Neural cell (in vitro differentiated cells): ENCODE measurements at regions not wholly inside any gene's neighbourhood (a gene's known extent, or its start where the extent isn't known, plus 50 kb on each side); places are given as distances from the start of the nearest gene placed in this dataset.

Experiments
- EZH2 ChIP-seq: fragments of 200-600, 300-800 bp; shearing (Covaris generic), sonication (generic); IDR thresholded peaks from 2 replicates; pipeline ENCODE4 v1.6.1; 2014; ENCODE audit warnings: antibody characterized with exemption, low read length, borderline replicate concordance, mild to moderate bottlenecking; ENCODE audit not compliant: insufficient read depth, poor library complexity, severe bottlenecking
- POLR2AphosphoS5 ChIP-seq: IDR thresholded peaks from 2 replicates; pipeline ENCODE4 v1.6.1; 2012
- TF ChIP-seq, protein P1 (sequence below): fragments of 450-650 bp; IDR thresholded peaks from 2 replicates; pipeline ENCODE4 v1.5.1; 2014; ENCODE audit warnings: antibody characterized with exemption, mild to moderate bottlenecking, moderate library complexity; ENCODE audit not compliant: poor library complexity, severe bottlenecking

DNA sequence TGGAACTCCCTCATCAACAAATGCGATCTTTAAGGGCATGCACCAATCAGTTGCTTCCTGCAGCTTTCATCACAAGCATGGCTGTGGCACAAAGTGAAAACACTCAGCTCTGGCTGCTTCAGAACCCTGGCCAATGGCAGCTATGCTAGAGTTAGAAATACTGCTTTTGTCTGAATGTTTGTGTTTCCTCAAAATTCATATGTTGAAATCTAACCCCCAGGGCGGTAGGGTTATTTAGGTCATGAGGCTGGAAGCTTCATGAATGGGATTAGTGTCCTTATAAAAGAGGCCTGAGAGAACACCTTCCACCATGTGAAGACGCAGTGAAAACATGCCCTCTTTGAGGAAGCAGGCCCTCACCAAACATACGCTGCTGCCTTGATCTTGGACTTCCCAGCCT is 453.9 kb downstream of the SNAPC1 start:
- TF ChIP-seq, protein P1, sequence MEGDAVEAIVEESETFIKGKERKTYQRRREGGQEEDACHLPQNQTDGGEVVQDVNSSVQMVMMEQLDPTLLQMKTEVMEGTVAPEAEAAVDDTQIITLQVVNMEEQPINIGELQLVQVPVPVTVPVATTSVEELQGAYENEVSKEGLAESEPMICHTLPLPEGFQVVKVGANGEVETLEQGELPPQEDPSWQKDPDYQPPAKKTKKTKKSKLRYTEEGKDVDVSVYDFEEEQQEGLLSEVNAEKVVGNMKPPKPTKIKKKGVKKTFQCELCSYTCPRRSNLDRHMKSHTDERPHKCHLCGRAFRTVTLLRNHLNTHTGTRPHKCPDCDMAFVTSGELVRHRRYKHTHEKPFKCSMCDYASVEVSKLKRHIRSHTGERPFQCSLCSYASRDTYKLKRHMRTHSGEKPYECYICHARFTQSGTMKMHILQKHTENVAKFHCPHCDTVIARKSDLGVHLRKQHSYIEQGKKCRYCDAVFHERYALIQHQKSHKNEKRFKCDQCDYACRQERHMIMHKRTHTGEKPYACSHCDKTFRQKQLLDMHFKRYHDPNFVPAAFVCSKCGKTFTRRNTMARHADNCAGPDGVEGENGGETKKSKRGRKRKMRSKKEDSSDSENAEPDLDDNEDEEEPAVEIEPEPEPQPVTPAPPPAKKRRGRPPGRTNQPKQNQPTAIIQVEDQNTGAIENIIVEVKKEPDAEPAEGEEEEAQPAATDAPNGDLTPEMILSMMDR: no peak
- no peak for TF ChIP-seq POLR2AphosphoS5
- no peak for TF ChIP-seq EZH2
